Vagina (tissue), 2 donors: ENCODE measurements at regions not wholly inside any gene's neighbourhood (a gene's known extent, or its start where the extent isn't known, plus 50 kb on each side); places are given as distances from the start of the nearest gene placed in this dataset.

ENCODE experiments used
- CTCF ChIP-seq, 3 experiments: fragments of 450-650 bp in 2 of 3; fragments of 200-600 bp in 1 of 3; sonication (generic) in 1 of 3; IDR thresholded peaks; one replicate each; pipeline ENCODE4 v1.5.1; 2017 to 2019; ENCODE audit warnings: antibody characterized with exemption in 3 of 3, mild to moderate bottlenecking in 2 of 3, moderate library complexity in 2 of 3
- POLR2A ChIP-seq, 2 donors: fragments of 450-650 bp; IDR thresholded peaks; one replicate each; pipeline ENCODE4 v1.6.1; 2017; ENCODE audit warnings: antibody characterized with exemption in 2 of 2, mild to moderate bottlenecking in 2 of 2, moderate library complexity in 2 of 2

- TF ChIP-seq CTCF (IDR thresholded peaks at IDR 0.05) (no peak), POLR2A (IDR thresholded peaks at IDR 0.05) (no peak)
Measured at GRCh38 chr5:144028636-144029035, 141.8 kb downstream of the YIPF5 start.
